ENCODE measurements at regions not wholly inside any gene's neighbourhood (a gene's known extent, or its start where the extent isn't known, plus 50 kb on each side); places are given as distances from the start of the nearest gene placed in this dataset.
"Not testable (repeated sequence)": the region's sequence is repeated elsewhere in the genome, so short reads cannot be mapped to it uniquely, and the experiment has no call there.

DNA sequence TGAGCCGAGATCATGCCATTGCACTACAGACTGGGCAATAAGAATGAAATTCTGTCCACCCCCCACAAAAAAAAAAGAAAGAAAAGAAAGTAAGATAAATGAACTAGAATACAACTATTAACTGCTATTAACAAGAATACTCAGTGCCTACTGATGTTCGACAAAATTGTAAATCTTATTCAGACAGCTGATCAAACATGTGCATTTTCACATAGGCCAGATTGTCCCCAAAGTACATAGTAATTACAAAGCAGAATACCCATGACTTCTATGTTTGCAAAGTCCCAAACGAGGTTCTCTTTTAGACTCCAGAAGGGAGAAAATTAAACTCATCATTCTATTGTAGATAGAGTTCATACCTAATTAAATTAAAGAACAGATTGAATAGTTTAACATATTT lies 113.4 kb downstream of the UFM1 start:
- Histone ChIP-seq H3K4me2 (ENCODE audit: low read depth, low read length, poor library complexity, severe bottlenecking) (no peak overlapping the region), H4K20me1 (ENCODE audit: low read depth, low read length) (no peaks in the 10 kb centered on the region), H3K9me3 (ENCODE audit: insufficient read depth, low read length) (no peaks in the 10 kb centered on the region), H2AFZ (ENCODE audit: low read depth, low read length, severe bottlenecking) (no peak overlapping the region), H3K27ac (ENCODE audit: low read depth, low read length) (no peak overlapping the region), H3K79me2 (ENCODE audit: insufficient read depth, low read length) (no peaks in the 10 kb centered on the region), H3F3A (ENCODE audit: insufficient read depth) (no peaks in the 10 kb centered on the region), H3K4me3 (ENCODE audit: insufficient read depth, low read length, poor library complexity, severe bottlenecking) (no peak overlapping the region), H3K36me3 (ENCODE audit: low read length) (no peaks in the 10 kb centered on the region), H3K9ac (ENCODE audit: low read length) (no peak overlapping the region), H3K27me3 (ENCODE audit: low read length) (no peaks in the 10 kb centered on the region), H3K9me2 (replicated peaks; ENCODE audit: insufficient read depth, low read length) (no peaks in the 10 kb centered on the region)
- no peak for TF ChIP-seq EZH2phosphoT487 (conservative IDR thresholded peaks at IDR 0.05; ENCODE audit: low read length)
- TF ChIP-seq, protein P1, sequence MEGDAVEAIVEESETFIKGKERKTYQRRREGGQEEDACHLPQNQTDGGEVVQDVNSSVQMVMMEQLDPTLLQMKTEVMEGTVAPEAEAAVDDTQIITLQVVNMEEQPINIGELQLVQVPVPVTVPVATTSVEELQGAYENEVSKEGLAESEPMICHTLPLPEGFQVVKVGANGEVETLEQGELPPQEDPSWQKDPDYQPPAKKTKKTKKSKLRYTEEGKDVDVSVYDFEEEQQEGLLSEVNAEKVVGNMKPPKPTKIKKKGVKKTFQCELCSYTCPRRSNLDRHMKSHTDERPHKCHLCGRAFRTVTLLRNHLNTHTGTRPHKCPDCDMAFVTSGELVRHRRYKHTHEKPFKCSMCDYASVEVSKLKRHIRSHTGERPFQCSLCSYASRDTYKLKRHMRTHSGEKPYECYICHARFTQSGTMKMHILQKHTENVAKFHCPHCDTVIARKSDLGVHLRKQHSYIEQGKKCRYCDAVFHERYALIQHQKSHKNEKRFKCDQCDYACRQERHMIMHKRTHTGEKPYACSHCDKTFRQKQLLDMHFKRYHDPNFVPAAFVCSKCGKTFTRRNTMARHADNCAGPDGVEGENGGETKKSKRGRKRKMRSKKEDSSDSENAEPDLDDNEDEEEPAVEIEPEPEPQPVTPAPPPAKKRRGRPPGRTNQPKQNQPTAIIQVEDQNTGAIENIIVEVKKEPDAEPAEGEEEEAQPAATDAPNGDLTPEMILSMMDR (IDR thresholded peaks at IDR 0.05; ENCODE audit: insufficient read depth, low read length, poor library complexity, severe bottlenecking), result no peak

DNA sequence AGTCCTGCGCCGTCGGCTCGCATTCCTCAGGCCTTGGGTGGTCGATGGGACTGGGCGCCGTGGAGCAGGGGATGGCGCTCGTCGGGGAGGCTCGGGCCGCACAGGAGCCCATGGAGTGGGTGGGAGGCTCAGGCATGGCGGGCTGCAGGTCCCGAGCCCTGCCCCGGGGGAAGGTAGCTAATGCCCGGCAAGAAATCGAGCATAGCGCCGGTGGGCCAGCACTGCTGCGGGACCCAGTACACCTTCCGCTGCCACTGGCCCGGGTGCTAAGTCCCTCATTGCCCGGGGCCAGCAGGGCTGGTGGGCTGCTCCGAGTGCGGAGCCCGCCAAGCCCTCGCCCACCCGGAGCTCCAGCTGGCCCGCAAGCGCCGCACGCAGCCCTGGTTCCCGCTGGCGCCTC lies 122.8 kb downstream of the UFM1 start:
- not testable (repeated sequence) for H3K9me2 ChIP-seq (replicated peaks; ENCODE audit: insufficient read depth, low read length); H4K20me1 ChIP-seq (ENCODE audit: low read depth, low read length); H3K27ac ChIP-seq (ENCODE audit: low read depth, low read length); H2AFZ ChIP-seq (ENCODE audit: low read depth, low read length, severe bottlenecking); H3K9ac ChIP-seq (ENCODE audit: low read length); H3K4me2 ChIP-seq (ENCODE audit: low read depth, low read length, poor library complexity, severe bottlenecking); H3K9me3 ChIP-seq (ENCODE audit: insufficient read depth, low read length); H3K4me3 ChIP-seq (ENCODE audit: insufficient read depth, low read length, poor library complexity, severe bottlenecking); H3K36me3 ChIP-seq (ENCODE audit: low read length); H3K79me2 ChIP-seq (ENCODE audit: insufficient read depth, low read length); H3K27me3 ChIP-seq (ENCODE audit: low read length); H3F3A ChIP-seq (ENCODE audit: insufficient read depth)

DNA sequence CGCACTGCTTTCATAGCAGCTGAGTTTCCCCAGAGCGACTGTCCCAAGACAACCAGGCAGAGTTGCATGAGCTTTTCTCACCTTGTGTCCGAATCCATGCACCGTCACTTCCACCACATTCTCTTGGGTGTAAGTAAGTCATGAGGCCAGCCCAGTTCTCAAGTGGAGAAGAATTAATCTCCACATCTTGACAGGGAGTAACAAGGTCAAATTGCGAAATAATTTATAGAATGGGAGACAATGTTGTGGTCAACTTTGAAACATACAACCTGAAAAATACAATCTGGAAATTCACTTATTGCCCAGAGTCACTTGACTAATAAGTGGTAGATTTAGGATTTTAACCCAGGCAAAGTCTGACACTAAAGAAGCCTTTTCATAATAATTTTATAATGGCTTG lies 123.7 kb downstream of the UFM1 start:
- Histone ChIP-seq H3K4me2 (ENCODE audit: low read depth, low read length, poor library complexity, severe bottlenecking) (no peak overlapping the region), H3K36me3 (ENCODE audit: low read length) (no peaks in the 10 kb centered on the region), H3K4me3 (ENCODE audit: insufficient read depth, low read length, poor library complexity, severe bottlenecking) (no peak overlapping the region), H3K9me2 (replicated peaks; ENCODE audit: insufficient read depth, low read length) (no peaks in the 10 kb centered on the region), H4K20me1 (ENCODE audit: low read depth, low read length) (no peaks in the 10 kb centered on the region), H2AFZ (ENCODE audit: low read depth, low read length, severe bottlenecking) (no peak overlapping the region), H3K9ac (ENCODE audit: low read length) (no peak overlapping the region), H3K27ac (ENCODE audit: low read depth, low read length) (no peak overlapping the region), H3K9me3 (ENCODE audit: insufficient read depth, low read length) (no peaks in the 10 kb centered on the region), H3K27me3 (ENCODE audit: low read length) (no peaks in the 10 kb centered on the region), H3F3A (ENCODE audit: insufficient read depth) (no peaks in the 10 kb centered on the region), H3K79me2 (ENCODE audit: insufficient read depth, low read length) (no peaks in the 10 kb centered on the region)
- TF ChIP-seq, protein P1 (IDR thresholded peaks at IDR 0.05; ENCODE audit: insufficient read depth, low read length, poor library complexity, severe bottlenecking), result no peak
- no peak for TF ChIP-seq EZH2phosphoT487 (conservative IDR thresholded peaks at IDR 0.05; ENCODE audit: low read length)

DNA sequence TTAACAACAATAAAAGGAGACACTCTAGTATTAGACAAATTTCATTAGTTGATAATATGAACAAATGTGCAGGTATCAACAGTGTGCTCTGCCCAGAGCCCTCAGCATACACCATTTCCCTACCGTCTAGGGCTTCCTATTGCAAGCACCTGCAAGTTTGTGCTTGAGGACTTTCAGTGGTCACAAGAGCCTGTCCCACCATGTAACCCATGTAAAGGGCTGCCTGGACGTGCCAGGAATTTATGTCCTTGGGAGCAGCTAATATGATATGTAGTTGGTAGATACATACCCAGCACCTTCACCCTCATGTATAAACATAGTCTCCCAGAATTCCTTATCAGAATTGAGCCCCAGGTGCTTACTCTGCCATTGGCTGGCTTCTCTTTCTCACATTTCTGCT lies 128.0 kb downstream of the UFM1 start:
- Histone ChIP-seq H3K27ac (ENCODE audit: low read depth, low read length) (no peak overlapping the region), H3K36me3 (ENCODE audit: low read length) (no peaks in the 10 kb centered on the region), H3K79me2 (ENCODE audit: insufficient read depth, low read length) (no peaks in the 10 kb centered on the region), H4K20me1 (ENCODE audit: low read depth, low read length) (no peaks in the 10 kb centered on the region), H3K9me2 (replicated peaks; ENCODE audit: insufficient read depth, low read length) (no peaks in the 10 kb centered on the region), H3K4me3 (ENCODE audit: insufficient read depth, low read length, poor library complexity, severe bottlenecking) (no peak overlapping the region), H3K27me3 (ENCODE audit: low read length) (no peaks in the 10 kb centered on the region), H2AFZ (ENCODE audit: low read depth, low read length, severe bottlenecking) (no peak overlapping the region), H3K4me2 (ENCODE audit: low read depth, low read length, poor library complexity, severe bottlenecking) (no peak overlapping the region), H3F3A (ENCODE audit: insufficient read depth) (no peaks in the 10 kb centered on the region), H3K9me3 (ENCODE audit: insufficient read depth, low read length) (no peaks in the 10 kb centered on the region), H3K9ac (ENCODE audit: low read length) (no peak overlapping the region)
- TF ChIP-seq EZH2phosphoT487 (conservative IDR thresholded peaks at IDR 0.05; ENCODE audit: low read length), result no peak
- TF ChIP-seq, protein P1 (IDR thresholded peaks at IDR 0.05; ENCODE audit: insufficient read depth, low read length, poor library complexity, severe bottlenecking), result no peak

Measured in SU-DHL-6 (cell line).